PC-3 (cell line): ENCODE measurements at regions not wholly inside any gene's neighbourhood (a gene's known extent, or its start where the extent isn't known, plus 50 kb on each side); places are given as distances from the start of the nearest gene placed in this dataset.

ENCODE experiments used
- ATAC-seq: fragments of 200-7000 bp; cut with Tn5 transposase; 2 replicates; pipeline ENCODE4 v1.9.1; 2020; ENCODE audit warnings: mild to moderate bottlenecking, moderate library complexity
- BruUV-seq: library from RNA; stranded (reverse); fragments of 400-500 nt; replicated peaks from 2 replicates; lab custom pipeline; 2021; lab: Mats Ljungman, UMichigan
- CTCF ChIA-PET: fragments of 300-600 bp; sonication (Branson Sonifier 250); formaldehyde crosslinking; loops from one replicate; lab custom pipeline; 2022; ENCODE audit warnings: antibody characterized with exemption; lab: Charles Lee
- POLR2A ChIA-PET: fragments of 300-600 bp; sonication (Branson Sonifier 250); formaldehyde crosslinking; loops from one replicate; lab custom pipeline; 2022; ENCODE audit warnings: antibody characterized with exemption; ENCODE audit not compliant: unreplicated experiment; lab: Charles Lee
- DNase-seq: peaks from one replicate; pipeline ENCODE4 v3.0.0-alpha.2; 2015
- H2AFZ ChIP-seq: fragments of 300-600 bp; sonication (generic); 2 replicates; pipeline ENCODE4 v1.6.0; 2016; ENCODE audit warnings: antibody characterized with exemption, low read length
- H3F3A ChIP-seq: fragments of 300-600 bp; sonication (generic); one replicate; pipeline ENCODE4 v1.6.0; 2017; ENCODE audit warnings: antibody characterized with exemption, low read length, control low read depth, mild to moderate bottlenecking; ENCODE audit not compliant: unreplicated experiment
- H3K27ac ChIP-seq: fragments of 300-600 bp; sonication (generic); 2 replicates; pipeline ENCODE4 v1.5.1; 2016; ENCODE audit warnings: mild to moderate bottlenecking, low read length
- H3K27me3 ChIP-seq: fragments of 300-600 bp; sonication (generic); 2 replicates; pipeline ENCODE4 v1.6.1; 2016; ENCODE audit warnings: low read length, mixed read lengths
- H3K36me3 ChIP-seq: fragments of 300-600 bp; sonication (generic); 2 replicates; pipeline ENCODE4 v1.6.1; 2016; ENCODE audit warnings: low read depth, mixed run types, low read length, mixed read lengths
- H3K4me1 ChIP-seq: fragments of 300-600 bp; sonication (generic); 2 replicates; pipeline ENCODE4 v1.5.1; 2016; ENCODE audit warnings: low read length; ENCODE audit not compliant: insufficient read depth
- H3K4me2 ChIP-seq: fragments of 300-600 bp; sonication (generic); 2 replicates; pipeline ENCODE4 v1.6.0; 2016; ENCODE audit warnings: low read length
- H3K4me3 ChIP-seq: fragments of 300-600 bp; sonication (generic); 2 replicates; pipeline ENCODE4 v1.5.1; 2016; ENCODE audit warnings: mild to moderate bottlenecking, low read length, mixed read lengths
- H3K79me2 ChIP-seq: fragments of 300-600 bp; sonication (generic); 2 replicates; pipeline ENCODE4 v1.6.1; 2017; ENCODE audit warnings: low read length, mixed read lengths
- H3K9ac ChIP-seq: fragments of 300-600 bp; sonication (generic); 2 replicates; pipeline ENCODE4 v1.6.0; 2016; ENCODE audit warnings: mild to moderate bottlenecking, low read length
- H3K9me2 ChIP-seq: fragments of 300-600 bp; sonication (generic); replicated peaks from 2 replicates; pipeline ENCODE4 v1.6.1; 2016; ENCODE audit warnings: mixed run types, low read length, mixed read lengths
- H3K9me3 ChIP-seq: fragments of 300-600 bp; sonication (generic); 2 replicates; pipeline ENCODE4 v1.6.1; 2016; ENCODE audit warnings: low read length, mixed read lengths
- H4K20me1 ChIP-seq: fragments of 300-600 bp; sonication (generic); 2 replicates; pipeline ENCODE4 v1.6.1; 2016; ENCODE audit warnings: low read length, mixed read lengths
- EZH2 ChIP-seq: fragments of 300-600 bp; sonication (generic); IDR thresholded peaks from one replicate; pipeline ENCODE4 v1.6.1; 2017; ENCODE audit warnings: antibody characterized with exemption, mild to moderate bottlenecking, low read length; ENCODE audit not compliant: unreplicated experiment
- EZH2phosphoT487 ChIP-seq: fragments of 300-600 bp; sonication (generic); IDR thresholded peaks from 2 replicates; pipeline ENCODE4 v1.6.1; 2018; ENCODE audit warnings: mild to moderate bottlenecking, antibody characterized with exemption, low read length, borderline replicate concordance
- intact Hi-C: fragments of 100-400 bp; cut with micrococcal nuclease; formaldehyde crosslinking; loops from 2 replicates; pipeline ENCODE4 v1.9.0; 2023
- TF ChIP-seq, protein P1 (sequence below): fragments of 300-600 bp; sonication (generic); conservative IDR thresholded peaks from 2 replicates; pipeline ENCODE4 v1.5.1; 2017; ENCODE audit warnings: antibody characterized with exemption, low read depth, mild to moderate bottlenecking, low read length

DNA sequence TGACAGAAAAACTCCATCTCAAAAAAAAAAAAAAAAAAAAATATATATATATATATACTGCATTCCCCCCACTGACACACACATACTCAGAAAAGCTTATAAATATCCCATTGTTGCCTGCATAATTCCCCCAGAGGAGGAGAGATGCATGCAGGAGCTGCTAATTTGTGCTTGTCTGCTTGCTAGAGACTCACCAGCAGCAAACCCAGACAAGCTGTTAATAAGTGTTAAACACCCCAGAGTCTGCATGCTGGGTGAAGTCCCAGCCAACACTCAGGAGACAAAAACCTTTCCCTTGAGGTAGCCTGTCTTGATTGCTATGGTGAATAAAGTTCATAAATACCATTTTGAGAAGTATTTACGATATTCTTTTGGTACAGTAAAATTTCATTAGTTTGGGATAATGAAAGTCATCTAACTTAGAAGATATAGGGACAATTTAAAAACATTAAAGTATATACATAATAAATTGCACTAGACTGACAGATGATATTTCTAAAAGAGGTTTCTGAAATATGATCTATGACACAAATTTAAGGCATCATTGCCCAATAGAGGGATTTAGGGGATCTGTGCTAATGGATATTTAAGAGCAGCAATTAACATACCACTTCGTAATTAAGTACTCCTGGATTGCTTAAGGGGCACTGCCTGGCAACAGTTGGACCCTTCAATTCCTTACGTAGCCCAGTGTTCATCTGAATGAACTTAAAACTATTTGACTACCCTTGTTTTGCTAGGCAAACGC, 400.0 kb upstream of the C2CD4B start:
- ChIA-PET CTCF (interaction anchor here (0.6 kb wide), 1 partner anchor 177 kb away, joined by 3 read pairs; no protein-coding TSS in a partner anchor), POLR2A (no interaction called here)
- H3K4me1 ChIP-seq = peaks cover 22% of the 10 kb centered on the region
- no peaks in the 10 kb centered on the region for H4K20me1 ChIP-seq
- intact Hi-C loops = loop anchor here (10.0 kb wide), 1 partner anchor 180 kb away; no protein-coding TSS in a partner anchor
- no peak overlapping the region for H3K9ac ChIP-seq
- TF ChIP-seq, protein P1, sequence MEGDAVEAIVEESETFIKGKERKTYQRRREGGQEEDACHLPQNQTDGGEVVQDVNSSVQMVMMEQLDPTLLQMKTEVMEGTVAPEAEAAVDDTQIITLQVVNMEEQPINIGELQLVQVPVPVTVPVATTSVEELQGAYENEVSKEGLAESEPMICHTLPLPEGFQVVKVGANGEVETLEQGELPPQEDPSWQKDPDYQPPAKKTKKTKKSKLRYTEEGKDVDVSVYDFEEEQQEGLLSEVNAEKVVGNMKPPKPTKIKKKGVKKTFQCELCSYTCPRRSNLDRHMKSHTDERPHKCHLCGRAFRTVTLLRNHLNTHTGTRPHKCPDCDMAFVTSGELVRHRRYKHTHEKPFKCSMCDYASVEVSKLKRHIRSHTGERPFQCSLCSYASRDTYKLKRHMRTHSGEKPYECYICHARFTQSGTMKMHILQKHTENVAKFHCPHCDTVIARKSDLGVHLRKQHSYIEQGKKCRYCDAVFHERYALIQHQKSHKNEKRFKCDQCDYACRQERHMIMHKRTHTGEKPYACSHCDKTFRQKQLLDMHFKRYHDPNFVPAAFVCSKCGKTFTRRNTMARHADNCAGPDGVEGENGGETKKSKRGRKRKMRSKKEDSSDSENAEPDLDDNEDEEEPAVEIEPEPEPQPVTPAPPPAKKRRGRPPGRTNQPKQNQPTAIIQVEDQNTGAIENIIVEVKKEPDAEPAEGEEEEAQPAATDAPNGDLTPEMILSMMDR = no peak
- TF ChIP-seq EZH2 (no peak), EZH2phosphoT487 (no peak)
- no peaks in the 10 kb centered on the region for H3F3A ChIP-seq
- no peaks in the 10 kb centered on the region for H3K27me3 ChIP-seq
- H3K4me3 ChIP-seq = no peak overlapping the region
- DNase-seq = no peak
- H3K36me3 ChIP-seq = no peaks in the 10 kb centered on the region
- H3K4me2 ChIP-seq = 0 out of 2 replicates have a peak overlapping the region, but pooled peaks have one; percentile 2
- ATAC-seq = no peak
- H2AFZ ChIP-seq = no peak overlapping the region
- H3K79me2 ChIP-seq = no peaks in the 10 kb centered on the region
- H3K27ac ChIP-seq = no peak overlapping the region
- H3K9me2 ChIP-seq = no peaks in the 10 kb centered on the region
- no TSS peak for BruUV-seq
- H3K9me3 ChIP-seq = no peaks in the 10 kb centered on the region

DNA sequence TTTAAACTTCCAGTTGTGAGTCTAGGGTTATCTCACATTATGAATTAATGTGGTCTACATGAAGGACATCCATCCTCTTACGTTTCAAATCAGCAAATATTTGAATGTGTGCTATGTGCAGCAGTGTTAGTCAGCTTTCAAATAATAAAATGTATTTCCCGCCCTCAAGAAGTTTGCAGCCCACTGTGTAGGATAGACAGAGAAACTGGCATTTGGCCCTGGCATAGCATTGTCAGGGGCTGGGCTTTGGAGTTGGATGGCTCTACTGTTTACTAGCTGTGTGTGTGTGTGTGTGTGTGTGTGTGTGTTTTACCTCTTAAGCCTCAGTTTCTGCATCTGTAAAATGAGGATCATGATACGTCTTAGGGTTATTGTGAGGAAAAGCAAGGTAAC, 400.5 kb upstream of the C2CD4B start:
- Histone ChIP-seq H2AFZ (no peak overlapping the region), H3K4me2 (0 out of 2 replicates have a peak overlapping the region, but pooled peaks have one; percentile 2), H3K9ac (no peak overlapping the region), H4K20me1 (no peaks in the 10 kb centered on the region), H3K4me3 (no peak overlapping the region), H3K79me2 (no peaks in the 10 kb centered on the region), H3K4me1 (peaks cover 28% of the 10 kb centered on the region), H3K27me3 (no peaks in the 10 kb centered on the region), H3K9me3 (no peaks in the 10 kb centered on the region), H3K9me2 (no peaks in the 10 kb centered on the region), H3K36me3 (no peaks in the 10 kb centered on the region), H3K27ac (peak overlapping the region; percentile 7; the same call in 1 of the 2 replicates), H3F3A (no peaks in the 10 kb centered on the region)
- BruUV-seq = no TSS peak
- intact Hi-C loops = loop anchor here (10.0 kb wide), 1 partner anchor 179 kb away; no protein-coding TSS in a partner anchor
- POLR2A ChIA-PET = no interaction called here
- DNase-seq (peak; percentile 46), ATAC-seq (peak; percentile 73)
- CTCF ChIA-PET = no interaction called here
- TF ChIP-seq, protein P1 = no peak
- no peak for TF ChIP-seq EZH2
- TF ChIP-seq EZH2phosphoT487 = no peak

DNA sequence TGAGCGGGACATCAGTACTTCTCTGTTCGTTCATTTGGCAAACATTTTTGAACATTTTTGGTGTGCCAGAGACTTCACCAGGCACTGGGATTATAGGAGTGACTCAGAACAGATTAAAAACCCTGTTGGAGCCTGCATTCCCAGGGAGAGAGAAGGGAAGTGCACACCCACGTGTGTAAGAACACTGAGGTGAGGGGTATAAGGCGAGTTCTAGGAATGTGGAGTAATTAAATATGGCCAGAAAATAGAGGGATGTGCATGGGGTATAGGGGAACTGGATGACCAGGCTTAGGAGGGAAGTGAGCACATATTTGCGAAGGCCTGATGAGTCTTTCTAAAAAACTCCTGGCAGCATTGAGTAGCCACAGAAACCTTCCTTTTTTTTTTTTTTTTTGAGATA, 401.2 kb upstream of the C2CD4B start:
- no TSS peak for BruUV-seq
- H4K20me1 ChIP-seq = no peaks in the 10 kb centered on the region

More for the DNA sequence above, 401.2 kb upstream of the C2CD4B start:
- no peak overlapping the region for H3K4me3 ChIP-seq
- no peak overlapping the region for H3K4me2 ChIP-seq
- no peak overlapping the region for H2AFZ ChIP-seq
- H3K9me3 ChIP-seq = no peaks in the 10 kb centered on the region
- no peaks in the 10 kb centered on the region for H3K79me2 ChIP-seq
- H3K9me2 ChIP-seq = no peaks in the 10 kb centered on the region
- ATAC-seq (peak; percentile 52), DNase-seq (peak; percentile 35)
- no peaks in the 10 kb centered on the region for H3F3A ChIP-seq
- ChIA-PET POLR2A (no interaction called here), CTCF (no interaction called here)
- no peak overlapping the region for H3K9ac ChIP-seq
- intact Hi-C loops = loop anchor here (10.0 kb wide), 1 partner anchor 179 kb away; no protein-coding TSS in a partner anchor
- H3K4me1 ChIP-seq = peaks cover 33% of the 10 kb centered on the region
- H3K36me3 ChIP-seq = no peaks in the 10 kb centered on the region
- H3K27ac ChIP-seq = peak overlapping the region; percentile 7; the same call in 1 of the 2 replicates
- no peaks in the 10 kb centered on the region for H3K27me3 ChIP-seq
- TF ChIP-seq, protein P1 = no peak
- TF ChIP-seq EZH2phosphoT487 (no peak), EZH2 (no peak)
